ENCODE measurements at regions not wholly inside any gene's neighbourhood (a gene's known extent, or its start where the extent isn't known, plus 50 kb on each side); places are given as distances from the start of the nearest gene placed in this dataset.

DNA sequence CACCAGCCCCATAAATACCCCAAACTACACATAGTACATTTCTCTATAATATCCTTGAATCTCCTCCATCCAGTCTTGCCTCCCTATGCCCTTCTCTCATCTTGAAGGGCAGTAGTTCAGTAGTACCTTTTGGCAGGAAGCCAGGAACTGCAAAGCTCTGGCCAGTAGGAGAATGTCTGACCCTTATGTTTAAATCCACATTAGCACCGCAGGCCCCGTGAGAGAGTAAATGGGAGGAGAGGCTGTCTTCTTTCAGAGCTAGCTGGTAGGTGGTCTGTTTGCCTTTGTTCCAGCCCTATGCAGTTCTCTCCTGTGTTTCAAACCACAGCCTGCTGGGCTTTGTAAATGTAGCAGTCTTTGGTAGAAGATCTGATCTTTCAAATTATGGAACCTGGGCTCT, 690.7 kb downstream of the DOK5 start:
- TF ChIP-seq, protein P1, sequence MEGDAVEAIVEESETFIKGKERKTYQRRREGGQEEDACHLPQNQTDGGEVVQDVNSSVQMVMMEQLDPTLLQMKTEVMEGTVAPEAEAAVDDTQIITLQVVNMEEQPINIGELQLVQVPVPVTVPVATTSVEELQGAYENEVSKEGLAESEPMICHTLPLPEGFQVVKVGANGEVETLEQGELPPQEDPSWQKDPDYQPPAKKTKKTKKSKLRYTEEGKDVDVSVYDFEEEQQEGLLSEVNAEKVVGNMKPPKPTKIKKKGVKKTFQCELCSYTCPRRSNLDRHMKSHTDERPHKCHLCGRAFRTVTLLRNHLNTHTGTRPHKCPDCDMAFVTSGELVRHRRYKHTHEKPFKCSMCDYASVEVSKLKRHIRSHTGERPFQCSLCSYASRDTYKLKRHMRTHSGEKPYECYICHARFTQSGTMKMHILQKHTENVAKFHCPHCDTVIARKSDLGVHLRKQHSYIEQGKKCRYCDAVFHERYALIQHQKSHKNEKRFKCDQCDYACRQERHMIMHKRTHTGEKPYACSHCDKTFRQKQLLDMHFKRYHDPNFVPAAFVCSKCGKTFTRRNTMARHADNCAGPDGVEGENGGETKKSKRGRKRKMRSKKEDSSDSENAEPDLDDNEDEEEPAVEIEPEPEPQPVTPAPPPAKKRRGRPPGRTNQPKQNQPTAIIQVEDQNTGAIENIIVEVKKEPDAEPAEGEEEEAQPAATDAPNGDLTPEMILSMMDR (IDR thresholded peaks at IDR 0.05): no peak
- Mint-ChIP-seq H3K27ac (ENCODE audit: unreplicated experiment) (no peak overlapping the region), H3K9me3 (ENCODE audit: unreplicated experiment) (peaks cover 9% of the 10 kb centered on the region), H3K36me3 (ENCODE audit: unreplicated experiment) (no peaks in the 10 kb centered on the region), H3K4me1 (ENCODE audit: unreplicated experiment) (no peaks in the 10 kb centered on the region), H3K4me3 (ENCODE audit: unreplicated experiment) (no peak overlapping the region), H3K27me3 (ENCODE audit: unreplicated experiment) (no peaks in the 10 kb centered on the region)
- no peak for DNase-seq (ENCODE audit: extremely low spot score, unreplicated experiment)

GRCh38 chr20:55160996-55161395, 685.6 kb downstream of the DOK5 start:
- TF ChIP-seq, protein P1 (IDR thresholded peaks at IDR 0.05): no peak
- Mint-ChIP-seq H3K4me1 (ENCODE audit: unreplicated experiment) (no peaks in the 10 kb centered on the region), H3K4me3 (ENCODE audit: unreplicated experiment) (no peak overlapping the region), H3K9me3 (ENCODE audit: unreplicated experiment) (peaks cover 21% of the 10 kb centered on the region), H3K36me3 (ENCODE audit: unreplicated experiment) (no peaks in the 10 kb centered on the region), H3K27ac (ENCODE audit: unreplicated experiment) (no peak overlapping the region), H3K27me3 (ENCODE audit: unreplicated experiment) (no peaks in the 10 kb centered on the region)
- DNase-seq (ENCODE audit: extremely low spot score, unreplicated experiment): no peak

DNA sequence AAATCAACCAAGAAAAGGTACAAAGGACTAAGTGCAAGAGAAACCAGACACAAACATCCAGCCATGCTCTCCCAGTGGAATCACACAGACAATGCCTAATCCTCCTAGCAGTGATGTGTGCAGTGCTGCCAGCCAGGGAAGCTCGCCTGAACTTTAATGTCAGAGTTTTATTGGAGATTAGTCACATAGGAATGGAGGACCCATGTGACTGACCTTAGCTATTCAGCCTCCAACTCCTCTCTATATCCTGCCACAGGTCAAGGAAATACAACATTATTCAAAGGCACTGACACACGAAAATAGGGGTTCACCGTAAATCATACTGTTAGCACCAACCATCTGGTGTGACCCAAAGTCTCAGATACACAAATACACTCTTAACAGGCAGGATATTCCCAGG, 684.6 kb downstream of the DOK5 start:
- Mint-ChIP-seq H3K36me3 (ENCODE audit: unreplicated experiment) (no peaks in the 10 kb centered on the region), H3K9me3 (ENCODE audit: unreplicated experiment) (peaks cover 28% of the 10 kb centered on the region), H3K27me3 (ENCODE audit: unreplicated experiment) (no peaks in the 10 kb centered on the region), H3K27ac (ENCODE audit: unreplicated experiment) (no peak overlapping the region), H3K4me3 (ENCODE audit: unreplicated experiment) (no peak overlapping the region), H3K4me1 (ENCODE audit: unreplicated experiment) (no peaks in the 10 kb centered on the region)
- TF ChIP-seq, protein P1 (IDR thresholded peaks at IDR 0.05): no peak
- no peak for DNase-seq (ENCODE audit: extremely low spot score, unreplicated experiment)

GRCh38 chr20:55159230-55159629, 683.8 kb downstream of the DOK5 start:
- H3K27me3 Mint-ChIP-seq (ENCODE audit: unreplicated experiment): no peaks in the 10 kb centered on the region
- H3K9me3 Mint-ChIP-seq (ENCODE audit: unreplicated experiment): peaks cover 28% of the 10 kb centered on the region
- no peak overlapping the region for H3K4me3 Mint-ChIP-seq (ENCODE audit: unreplicated experiment)
- H3K4me1 Mint-ChIP-seq (ENCODE audit: unreplicated experiment): no peaks in the 10 kb centered on the region
- TF ChIP-seq, protein P1 (IDR thresholded peaks at IDR 0.05): no peak
- DNase-seq (ENCODE audit: extremely low spot score, unreplicated experiment): no peak
- no peaks in the 10 kb centered on the region for H3K36me3 Mint-ChIP-seq (ENCODE audit: unreplicated experiment)
- no peak overlapping the region for H3K27ac Mint-ChIP-seq (ENCODE audit: unreplicated experiment)

GRCh38 chr20:55158446-55158845, 683.1 kb downstream of the DOK5 start:
- no peaks in the 10 kb centered on the region for H3K27me3 Mint-ChIP-seq (ENCODE audit: unreplicated experiment)
- TF ChIP-seq, protein P1 (IDR thresholded peaks at IDR 0.05): no peak
- no peak overlapping the region for H3K27ac Mint-ChIP-seq (ENCODE audit: unreplicated experiment)
- no peaks in the 10 kb centered on the region for H3K4me1 Mint-ChIP-seq (ENCODE audit: unreplicated experiment)
- no peaks in the 10 kb centered on the region for H3K36me3 Mint-ChIP-seq (ENCODE audit: unreplicated experiment)
- no peak for DNase-seq (ENCODE audit: extremely low spot score, unreplicated experiment)
- H3K4me3 Mint-ChIP-seq (ENCODE audit: unreplicated experiment): no peak overlapping the region
- peaks cover 29% of the 10 kb centered on the region for H3K9me3 Mint-ChIP-seq (ENCODE audit: unreplicated experiment)
